ENCODE measurements at regions not wholly inside any gene's neighbourhood (a gene's known extent, or its start where the extent isn't known, plus 50 kb on each side); places are given as distances from the start of the nearest gene placed in this dataset.

- TF ChIP-seq, protein P1, sequence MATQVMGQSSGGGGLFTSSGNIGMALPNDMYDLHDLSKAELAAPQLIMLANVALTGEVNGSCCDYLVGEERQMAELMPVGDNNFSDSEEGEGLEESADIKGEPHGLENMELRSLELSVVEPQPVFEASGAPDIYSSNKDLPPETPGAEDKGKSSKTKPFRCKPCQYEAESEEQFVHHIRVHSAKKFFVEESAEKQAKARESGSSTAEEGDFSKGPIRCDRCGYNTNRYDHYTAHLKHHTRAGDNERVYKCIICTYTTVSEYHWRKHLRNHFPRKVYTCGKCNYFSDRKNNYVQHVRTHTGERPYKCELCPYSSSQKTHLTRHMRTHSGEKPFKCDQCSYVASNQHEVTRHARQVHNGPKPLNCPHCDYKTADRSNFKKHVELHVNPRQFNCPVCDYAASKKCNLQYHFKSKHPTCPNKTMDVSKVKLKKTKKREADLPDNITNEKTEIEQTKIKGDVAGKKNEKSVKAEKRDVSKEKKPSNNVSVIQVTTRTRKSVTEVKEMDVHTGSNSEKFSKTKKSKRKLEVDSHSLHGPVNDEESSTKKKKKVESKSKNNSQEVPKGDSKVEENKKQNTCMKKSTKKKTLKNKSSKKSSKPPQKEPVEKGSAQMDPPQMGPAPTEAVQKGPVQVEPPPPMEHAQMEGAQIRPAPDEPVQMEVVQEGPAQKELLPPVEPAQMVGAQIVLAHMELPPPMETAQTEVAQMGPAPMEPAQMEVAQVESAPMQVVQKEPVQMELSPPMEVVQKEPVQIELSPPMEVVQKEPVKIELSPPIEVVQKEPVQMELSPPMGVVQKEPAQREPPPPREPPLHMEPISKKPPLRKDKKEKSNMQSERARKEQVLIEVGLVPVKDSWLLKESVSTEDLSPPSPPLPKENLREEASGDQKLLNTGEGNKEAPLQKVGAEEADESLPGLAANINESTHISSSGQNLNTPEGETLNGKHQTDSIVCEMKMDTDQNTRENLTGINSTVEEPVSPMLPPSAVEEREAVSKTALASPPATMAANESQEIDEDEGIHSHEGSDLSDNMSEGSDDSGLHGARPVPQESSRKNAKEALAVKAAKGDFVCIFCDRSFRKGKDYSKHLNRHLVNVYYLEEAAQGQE (IDR thresholded peaks at IDR 0.05; ENCODE audit: insufficient read depth in 1 of 2, low read depth in 2 of 2, low read length in 1 of 2) = no peak
- TF ChIP-seq, protein P2, sequence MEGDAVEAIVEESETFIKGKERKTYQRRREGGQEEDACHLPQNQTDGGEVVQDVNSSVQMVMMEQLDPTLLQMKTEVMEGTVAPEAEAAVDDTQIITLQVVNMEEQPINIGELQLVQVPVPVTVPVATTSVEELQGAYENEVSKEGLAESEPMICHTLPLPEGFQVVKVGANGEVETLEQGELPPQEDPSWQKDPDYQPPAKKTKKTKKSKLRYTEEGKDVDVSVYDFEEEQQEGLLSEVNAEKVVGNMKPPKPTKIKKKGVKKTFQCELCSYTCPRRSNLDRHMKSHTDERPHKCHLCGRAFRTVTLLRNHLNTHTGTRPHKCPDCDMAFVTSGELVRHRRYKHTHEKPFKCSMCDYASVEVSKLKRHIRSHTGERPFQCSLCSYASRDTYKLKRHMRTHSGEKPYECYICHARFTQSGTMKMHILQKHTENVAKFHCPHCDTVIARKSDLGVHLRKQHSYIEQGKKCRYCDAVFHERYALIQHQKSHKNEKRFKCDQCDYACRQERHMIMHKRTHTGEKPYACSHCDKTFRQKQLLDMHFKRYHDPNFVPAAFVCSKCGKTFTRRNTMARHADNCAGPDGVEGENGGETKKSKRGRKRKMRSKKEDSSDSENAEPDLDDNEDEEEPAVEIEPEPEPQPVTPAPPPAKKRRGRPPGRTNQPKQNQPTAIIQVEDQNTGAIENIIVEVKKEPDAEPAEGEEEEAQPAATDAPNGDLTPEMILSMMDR (IDR thresholded peaks at IDR 0.05) = no peak
- TF ChIP-seq POLR2AphosphoS5 (IDR thresholded peaks at IDR 0.05; ENCODE audit: low read depth, low read length) (no peak), SIN3A (IDR thresholded peaks at IDR 0.05; ENCODE audit: borderline replicate concordance, insufficient read depth, low read depth, low read length) (no peak), TCF7L2 (IDR thresholded peaks at IDR 0.05; ENCODE audit: low read depth, low read length) (no peak)
Observed at GRCh38 chr2:130251873-130252620, 53.8 kb upstream of the TUBA3E start.

All from Panc1 (cell line).